GM21825 (cell line): ENCODE measurements at regions not wholly inside any gene's neighbourhood (a gene's known extent, or its start where the extent isn't known, plus 50 kb on each side); places are given as distances from the start of the nearest gene placed in this dataset.

Experiments
- ATAC-seq: cut with Tn5 transposase; IDR thresholded peaks from one replicate; pipeline ENCODE4 v1.9.1; 2021; ENCODE audit warnings: mild to moderate bottlenecking, moderate library complexity; ENCODE audit not compliant: unreplicated experiment

GRCh38 chr1:221444346-221444745 lies 297.5 kb downstream of the DUSP10 start:
- ATAC-seq, result no peak

DNA sequence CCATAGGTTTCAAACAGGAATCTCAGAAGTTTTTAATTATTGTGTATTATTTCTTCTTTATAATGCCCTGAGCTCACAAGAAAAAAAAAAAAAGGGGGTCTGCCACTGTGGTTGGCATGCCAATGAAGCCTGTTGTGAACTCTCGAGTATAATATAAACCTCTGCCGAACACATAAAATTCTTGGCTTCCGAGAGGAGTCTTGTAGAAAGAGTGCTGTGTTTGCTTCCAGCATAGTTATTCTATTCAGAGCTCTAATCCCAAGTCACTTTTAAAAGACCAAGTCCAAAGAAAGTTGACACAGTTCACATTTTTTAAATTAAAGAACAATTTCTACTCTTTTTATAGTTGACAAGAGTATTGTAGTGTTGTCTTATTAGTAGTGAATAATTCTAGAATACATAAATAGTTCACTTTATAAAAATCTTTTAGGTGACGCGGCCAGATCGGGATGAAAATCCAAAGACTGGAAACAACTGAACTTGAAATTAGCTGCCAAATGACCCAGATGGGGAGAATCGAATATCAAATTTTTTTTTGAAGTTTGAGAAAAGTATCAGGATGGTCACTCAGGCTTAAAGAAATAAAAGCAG lies 293.2 kb downstream of the DUSP10 start:
- ATAC-seq, result no peak

GRCh38 chr1:221449194-221449593 lies 292.7 kb downstream of the DUSP10 start:
- no peak for ATAC-seq

- no peak for ATAC-seq
These were observed 292.0 kb downstream of the DUSP10 start for GRCh38 chr1:221449801-221450470.

GRCh38 chr1:221451741-221452140 lies 290.1 kb downstream of the DUSP10 start:
- ATAC-seq, result no peak

DNA sequence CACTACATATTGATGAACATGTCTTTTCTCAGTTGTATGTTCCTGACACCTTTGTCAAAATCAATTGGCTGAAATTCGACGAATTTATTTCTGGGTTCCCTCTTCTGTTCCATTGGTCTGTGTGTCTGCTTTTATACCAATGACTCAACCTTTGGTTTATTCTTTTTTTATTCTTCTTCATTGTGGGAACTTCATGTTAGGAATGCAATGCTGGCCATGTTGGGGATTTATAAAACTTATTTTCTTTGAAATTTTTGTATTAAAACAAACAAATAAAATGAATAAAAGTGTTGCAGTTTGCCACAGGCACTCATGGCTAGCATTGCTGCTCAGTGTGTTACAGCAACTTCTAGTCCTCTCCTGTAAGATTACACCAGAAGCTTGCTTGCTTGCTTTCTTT lies 287.8 kb downstream of the DUSP10 start:
- no peak for ATAC-seq

DNA sequence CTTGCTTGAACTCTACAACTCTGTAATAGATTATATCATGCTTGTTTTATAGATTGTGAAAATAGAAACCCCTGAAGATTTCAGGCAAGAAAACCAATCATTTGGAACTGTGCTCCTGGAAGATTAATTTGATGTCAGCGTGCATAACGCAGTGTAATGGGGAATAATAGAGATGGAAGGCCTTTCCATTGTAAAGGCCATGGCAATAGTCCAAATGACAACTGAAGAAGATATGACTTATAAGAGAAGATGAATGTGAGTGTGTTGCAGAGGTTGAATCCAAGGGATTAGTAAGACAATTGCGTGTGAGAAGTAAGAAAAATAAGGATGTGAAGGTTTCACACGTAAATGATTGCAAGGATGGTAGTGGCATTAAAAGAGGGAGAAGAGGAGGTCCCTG lies 285.0 kb downstream of the DUSP10 start:
- ATAC-seq, result no peak

DNA sequence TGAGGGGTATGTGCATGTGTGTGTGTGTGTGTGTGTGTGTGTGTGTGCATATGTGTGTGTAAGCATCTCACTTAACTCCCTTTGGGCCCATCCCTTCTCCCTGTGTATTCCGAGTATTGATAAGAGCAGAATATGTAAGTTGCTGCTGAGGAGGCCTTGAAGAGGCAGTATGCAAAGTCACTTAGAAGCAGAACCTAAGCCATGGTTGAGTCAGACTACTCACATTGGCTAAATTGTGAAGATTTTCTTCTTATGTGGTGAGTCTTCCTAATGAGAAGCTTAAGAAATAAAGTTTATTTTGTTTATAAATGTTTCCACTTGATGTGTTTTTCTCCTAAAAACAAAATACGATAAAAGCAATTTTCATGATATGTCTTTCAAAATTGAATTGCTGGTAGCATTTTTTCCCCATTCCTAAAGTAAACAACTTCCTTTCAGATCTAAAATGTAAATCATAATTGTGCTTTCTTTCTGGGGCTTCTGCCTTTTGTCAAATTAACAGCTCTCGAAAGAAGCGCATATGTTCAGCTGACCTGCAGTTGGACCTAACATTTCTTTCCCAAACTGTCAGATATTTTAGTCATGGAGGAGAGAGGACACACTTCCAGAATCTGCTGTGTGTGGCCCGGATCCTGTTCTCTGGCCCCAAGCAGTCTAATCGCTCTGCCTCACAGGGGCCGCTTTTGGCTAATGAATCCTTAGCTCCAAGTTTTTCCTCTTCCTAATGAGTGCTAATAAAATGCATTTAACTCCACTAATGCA lies 284.0 kb downstream of the DUSP10 start:
- no peak for ATAC-seq

- no peak for ATAC-seq
These were observed 283.3 kb downstream of the DUSP10 start for GRCh38 chr1:221458447-221459156.

- ATAC-seq, result no peak
These were observed 282.3 kb downstream of the DUSP10 start for GRCh38 chr1:221459558-221459957.

GRCh38 chr1:221462345-221462744 lies 279.5 kb downstream of the DUSP10 start:
- ATAC-seq, result no peak

DNA sequence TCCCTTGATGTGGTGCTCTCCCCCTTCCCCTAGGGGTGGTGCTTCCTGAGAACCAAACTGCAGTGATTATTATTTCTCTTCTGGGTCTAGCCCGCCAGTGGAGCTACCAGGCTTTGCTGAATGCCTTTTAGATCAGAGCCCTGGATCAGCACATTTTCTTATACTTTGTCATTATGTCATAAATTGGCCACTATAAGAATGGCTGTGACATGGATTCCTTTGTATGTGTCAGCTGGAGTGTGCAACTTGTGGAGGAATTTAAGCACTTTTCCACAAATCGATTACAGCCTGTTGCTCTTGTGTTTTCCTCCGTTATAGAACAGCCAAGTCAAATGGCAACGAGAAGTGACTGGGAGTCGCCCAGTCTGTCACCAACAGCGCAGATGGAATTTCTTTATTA lies 273.3 kb downstream of the DUSP10 start:
- ATAC-seq, result no peak

DNA sequence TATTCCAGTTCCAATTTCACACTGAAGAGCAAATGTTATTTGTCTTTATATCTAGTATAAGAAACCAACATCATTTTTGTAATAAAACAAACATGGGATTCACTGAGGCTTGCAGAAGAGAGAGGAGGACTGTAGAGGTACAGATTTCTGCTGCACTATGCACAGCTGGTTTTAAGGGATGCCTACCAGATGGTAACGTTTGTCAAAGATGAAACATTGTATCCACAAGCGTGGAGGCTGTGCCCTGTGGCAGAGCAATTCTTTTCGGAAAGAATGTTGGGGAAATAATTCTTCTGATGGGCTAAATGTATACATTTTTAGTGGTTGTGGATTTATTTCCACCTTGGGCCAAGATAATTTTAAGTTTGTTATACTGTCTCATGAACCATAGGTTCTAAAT lies 272.4 kb downstream of the DUSP10 start:
- no peak for ATAC-seq

DNA sequence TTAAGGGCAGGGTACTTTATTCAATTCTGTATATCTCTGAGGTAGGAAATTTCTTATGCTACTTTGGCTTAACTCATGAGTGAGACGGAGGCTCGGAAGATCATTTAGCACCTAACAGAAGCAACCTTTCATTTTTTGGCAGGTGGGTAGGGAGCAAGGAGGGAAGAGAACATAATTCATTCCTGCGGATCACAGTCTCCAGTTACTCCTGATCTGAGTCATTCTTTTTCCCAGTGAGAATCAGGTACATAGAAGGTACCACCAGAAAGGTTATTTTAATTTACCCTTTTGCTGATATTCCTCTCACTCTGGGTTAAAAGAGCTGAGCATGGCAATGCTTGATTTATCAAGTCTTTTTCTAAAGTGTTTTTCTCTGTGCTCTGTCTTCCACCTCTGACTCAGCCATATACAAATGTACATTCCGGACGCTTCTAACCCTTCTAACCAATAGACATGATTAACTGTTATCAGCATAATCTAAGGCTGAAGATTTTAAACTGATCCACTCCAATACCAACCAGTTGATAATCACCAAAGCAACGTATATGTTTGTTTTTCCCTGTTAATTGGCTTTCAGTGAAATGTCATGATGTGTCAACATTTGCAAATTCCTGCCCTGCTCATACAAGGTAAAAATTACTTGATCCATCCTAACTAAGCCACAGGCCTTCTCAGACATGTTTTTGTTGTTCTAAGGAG lies 271.7 kb downstream of the DUSP10 start:
- no peak for ATAC-seq

- no peak for ATAC-seq
These were observed 268.5 kb downstream of the DUSP10 start for GRCh38 chr1:221473411-221473810.

GRCh38 chr1:221477252-221477651 lies 264.6 kb downstream of the DUSP10 start:
- no peak for ATAC-seq

DNA sequence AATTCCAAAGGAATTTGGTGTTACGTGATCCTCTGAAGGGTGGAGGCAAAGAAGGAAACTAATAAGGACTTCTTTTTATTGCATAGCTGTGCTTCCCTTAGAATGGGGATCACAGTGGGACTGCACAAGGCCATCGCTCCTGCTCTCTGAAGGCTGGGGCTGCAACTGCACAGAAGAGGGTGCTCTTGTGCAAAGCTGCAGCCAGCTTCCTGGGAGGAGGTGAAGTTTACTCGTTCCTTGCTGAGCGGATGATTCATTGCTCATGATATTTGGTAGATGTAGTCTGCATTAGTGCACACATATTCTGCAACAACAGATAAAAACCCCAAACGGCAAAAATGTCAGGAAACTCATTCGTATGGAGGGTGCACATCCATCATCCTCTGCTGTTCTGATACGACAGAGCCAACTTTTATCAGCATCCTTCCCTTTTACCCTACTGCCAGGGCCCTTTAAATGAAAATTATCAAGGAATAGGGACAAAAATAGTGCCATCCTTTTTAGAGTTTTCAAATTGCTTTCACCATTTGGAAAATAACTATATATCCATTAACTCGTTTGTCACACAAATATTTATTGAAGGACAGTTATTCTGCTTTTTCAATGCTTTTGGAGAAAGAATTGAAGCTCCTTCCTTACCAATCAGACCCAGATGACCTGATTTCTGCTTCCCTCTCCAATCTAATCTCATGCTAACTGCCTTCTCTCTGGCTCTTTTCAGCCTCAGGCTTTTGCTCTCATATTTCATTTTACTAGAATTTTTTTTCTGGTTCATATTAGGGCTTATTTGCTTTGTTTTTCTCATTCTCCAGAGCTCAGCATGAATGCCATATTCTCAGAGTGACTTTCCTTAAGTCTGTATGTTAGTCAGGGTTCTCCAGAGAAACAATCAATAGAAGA lies 263.6 kb downstream of the DUSP10 start:
- peak; percentile 89 for ATAC-seq

- no peak for ATAC-seq
These were observed 253.9 kb downstream of the DUSP10 start for GRCh38 chr1:221487781-221488524.

GRCh38 chr1:221488550-221488949 lies 253.3 kb downstream of the DUSP10 start:
- ATAC-seq, result no peak
